Fibroblast of mammary gland (primary cell): ENCODE measurements at regions not wholly inside any gene's neighbourhood (a gene's known extent, or its start where the extent isn't known, plus 50 kb on each side); places are given as distances from the start of the nearest gene placed in this dataset.

Source experiments
- DNase-seq: peaks from one replicate; pipeline ENCODE4 v3.0.0-alpha.2; 2010; ENCODE audit warnings: low read depth
- H3K4me3 ChIP-seq: 2 replicates; pipeline ENCODE4 v1.5.1; 2011; ENCODE audit warnings: low read depth, mild to moderate bottlenecking, low read length, moderate library complexity; ENCODE audit not compliant: control insufficient read depth
- TF ChIP-seq, protein P1 (sequence below): conservative IDR thresholded peaks from 2 replicates; pipeline ENCODE4 v1.5.1; 2011; ENCODE audit warnings: low read depth, low read length, inconsistent platforms; ENCODE audit not compliant: control insufficient read depth, insufficient read depth

DNA sequence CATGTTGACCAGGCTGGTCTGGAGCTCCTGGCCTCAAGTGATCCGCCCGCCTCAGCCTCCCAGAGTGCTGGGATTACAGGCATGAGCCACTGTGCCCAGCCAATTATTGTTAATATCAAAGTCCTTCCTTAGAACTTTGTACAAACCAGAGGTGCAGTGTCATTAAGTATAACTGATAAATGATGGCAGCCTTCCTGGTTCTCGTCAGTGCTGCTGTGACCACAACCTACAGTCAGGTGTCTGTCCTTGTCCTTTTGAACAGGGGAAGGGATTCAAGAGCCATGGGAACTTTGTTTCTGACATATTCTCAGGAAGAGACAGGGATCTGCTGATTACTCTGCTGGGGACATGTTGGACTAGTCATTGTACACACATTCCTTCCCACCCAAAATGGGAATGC lies 103.2 kb upstream of the TIAM2 start:
- no peak for DNase-seq
- no peak overlapping the region for H3K4me3 ChIP-seq
- TF ChIP-seq, protein P1, sequence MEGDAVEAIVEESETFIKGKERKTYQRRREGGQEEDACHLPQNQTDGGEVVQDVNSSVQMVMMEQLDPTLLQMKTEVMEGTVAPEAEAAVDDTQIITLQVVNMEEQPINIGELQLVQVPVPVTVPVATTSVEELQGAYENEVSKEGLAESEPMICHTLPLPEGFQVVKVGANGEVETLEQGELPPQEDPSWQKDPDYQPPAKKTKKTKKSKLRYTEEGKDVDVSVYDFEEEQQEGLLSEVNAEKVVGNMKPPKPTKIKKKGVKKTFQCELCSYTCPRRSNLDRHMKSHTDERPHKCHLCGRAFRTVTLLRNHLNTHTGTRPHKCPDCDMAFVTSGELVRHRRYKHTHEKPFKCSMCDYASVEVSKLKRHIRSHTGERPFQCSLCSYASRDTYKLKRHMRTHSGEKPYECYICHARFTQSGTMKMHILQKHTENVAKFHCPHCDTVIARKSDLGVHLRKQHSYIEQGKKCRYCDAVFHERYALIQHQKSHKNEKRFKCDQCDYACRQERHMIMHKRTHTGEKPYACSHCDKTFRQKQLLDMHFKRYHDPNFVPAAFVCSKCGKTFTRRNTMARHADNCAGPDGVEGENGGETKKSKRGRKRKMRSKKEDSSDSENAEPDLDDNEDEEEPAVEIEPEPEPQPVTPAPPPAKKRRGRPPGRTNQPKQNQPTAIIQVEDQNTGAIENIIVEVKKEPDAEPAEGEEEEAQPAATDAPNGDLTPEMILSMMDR: no peak

DNA sequence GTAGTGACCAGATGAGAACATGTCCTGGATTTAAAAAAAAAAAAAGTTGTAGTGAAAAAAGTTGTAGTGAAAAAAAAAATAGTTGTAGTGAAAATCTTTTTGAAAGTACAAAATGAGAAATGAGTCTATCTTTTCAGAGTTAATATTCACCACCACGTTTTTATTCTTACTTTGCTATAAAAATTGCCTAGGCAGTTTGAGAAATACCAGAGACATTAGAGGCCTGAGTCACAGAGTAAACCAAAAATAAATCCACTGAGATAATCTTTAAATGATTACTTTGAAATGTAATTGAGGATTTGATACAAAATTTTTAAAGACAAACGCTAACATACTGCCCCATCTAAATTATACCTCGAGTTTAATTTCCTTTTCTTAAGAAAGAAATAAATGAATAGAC lies 101.2 kb upstream of the TIAM2 start:
- peak; percentile 18 for DNase-seq
- H3K4me3 ChIP-seq: no peak overlapping the region
- TF ChIP-seq, protein P1: no peak

DNA sequence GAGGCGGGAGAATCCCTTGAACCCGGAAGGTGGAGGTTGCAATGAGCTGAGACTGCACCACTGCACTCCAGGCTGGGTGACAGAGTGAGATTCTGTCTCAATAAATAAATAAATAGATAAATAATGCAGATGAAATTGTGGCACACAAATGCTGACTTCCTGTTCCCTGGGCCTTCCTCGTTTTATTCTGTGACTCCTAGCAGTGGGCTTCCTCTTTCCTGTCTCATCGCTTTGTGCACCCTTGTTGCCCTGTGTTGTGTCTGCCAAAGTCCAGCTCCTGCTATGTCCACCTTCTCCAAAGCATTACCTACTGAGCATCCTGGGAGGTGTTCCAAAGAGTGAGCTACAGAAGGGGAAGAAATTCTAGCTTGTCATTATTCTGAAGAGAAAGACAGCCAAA lies 100.2 kb upstream of the TIAM2 start:
- no peak overlapping the region for H3K4me3 ChIP-seq
- no peak for DNase-seq
- TF ChIP-seq, protein P1: no peak

DNA sequence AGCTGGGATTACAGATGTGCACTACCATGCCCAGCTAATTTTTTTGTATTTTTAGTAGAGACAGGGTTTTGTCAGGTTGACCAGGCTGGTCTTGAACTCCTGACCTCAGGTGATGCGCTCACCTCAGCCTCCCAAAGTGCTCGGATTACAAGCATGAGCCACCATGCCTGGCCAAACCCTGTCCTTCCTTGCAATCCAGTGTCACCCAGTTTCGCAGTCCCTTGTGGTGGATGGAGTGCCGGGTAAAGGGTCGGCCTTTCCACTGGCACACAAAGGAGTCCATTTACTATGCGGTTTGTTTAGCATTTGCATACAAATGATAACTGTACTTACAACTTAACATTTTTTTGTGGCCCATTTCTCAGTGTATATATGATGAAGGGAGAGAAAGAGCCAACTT lies 99.3 kb upstream of the TIAM2 start:
- TF ChIP-seq, protein P1: no peak
- no peak for DNase-seq
- no peak overlapping the region for H3K4me3 ChIP-seq

- no peak overlapping the region for H3K4me3 ChIP-seq
- no peak for DNase-seq
- TF ChIP-seq, protein P1: no peak
Measured at GRCh38 chr6:154898821-154899220, 96.3 kb upstream of the TIAM2 start.

DNA sequence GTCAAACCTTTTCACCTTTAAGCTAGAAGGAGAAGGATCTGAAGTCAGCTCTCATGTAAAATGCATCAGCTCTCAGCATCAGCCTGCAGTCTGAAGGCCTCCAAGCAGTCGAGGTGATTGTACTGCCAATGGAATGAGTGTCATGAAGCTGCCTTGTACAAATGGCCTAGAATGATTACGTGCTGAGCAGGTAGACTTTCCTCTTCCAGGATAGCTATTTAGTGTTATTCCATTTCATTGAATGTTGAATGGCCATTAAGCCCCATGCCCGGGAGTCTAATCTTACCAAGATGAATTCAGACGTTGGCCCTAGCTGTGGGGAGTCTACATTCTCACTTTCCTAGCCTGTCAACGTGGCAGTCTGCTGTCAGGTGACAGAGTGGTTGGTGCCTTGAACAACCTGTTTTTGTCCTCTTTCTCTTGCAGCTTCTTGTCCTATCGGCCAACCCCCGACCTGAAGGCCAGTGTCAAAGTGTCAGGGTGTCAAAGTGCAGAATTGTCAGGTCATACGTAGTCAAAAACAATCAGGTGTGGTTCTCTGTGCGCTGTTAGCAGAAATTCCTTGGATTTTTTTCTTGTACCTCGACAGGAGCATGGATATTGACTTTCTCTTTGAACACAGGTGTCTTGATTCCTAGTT lies 95.2 kb upstream of the TIAM2 start:
- DNase-seq: no peak
- H3K4me3 ChIP-seq: no peak overlapping the region
- TF ChIP-seq, protein P1: no peak
